Small intestine (tissue), 7 donors: ENCODE measurements at regions not wholly inside any gene's neighbourhood (a gene's known extent, or its start where the extent isn't known, plus 50 kb on each side); places are given as distances from the start of the nearest gene placed in this dataset.

Experiments
- DNase-seq, 2 donors: peaks; one replicate each; pipeline versions ENCODE4 v3.0.0 to v3.0.0-alpha.2; 2013
- FAIRE-seq: peaks from 2 replicates; lab custom pipeline; 2012; peaks lifted over from hg19 to GRCh38; lab: Jason Lieb, UNC
- H3K27ac ChIP-seq, 3 donors: one replicate each; pipeline ENCODE4 v1.5.1; 2013; ENCODE audit warnings: low read length in 2 of 3, mild to moderate bottlenecking in 2 of 3, control low read depth in 1 of 3, inconsistent platforms in 1 of 3, low read depth in 1 of 3, moderate library complexity in 1 of 3
- H3K27me3 ChIP-seq, 3 donors: one replicate each; pipeline ENCODE4 v1.6.1; 2013; ENCODE audit warnings: low read length in 3 of 3, inconsistent platforms in 1 of 3; ENCODE audit not compliant: control insufficient read depth in 3 of 3, insufficient read depth in 3 of 3
- H3K36me3 ChIP-seq, 3 donors: one replicate each; pipeline ENCODE4 v1.6.1; 2013; ENCODE audit warnings: low read length in 3 of 3, inconsistent platforms in 1 of 3, low read depth in 1 of 3, mild to moderate bottlenecking in 1 of 3, moderate library complexity in 1 of 3; ENCODE audit not compliant: control insufficient read depth in 3 of 3, insufficient read depth in 2 of 3
- H3K4me1 ChIP-seq, 3 donors: one replicate each; pipeline ENCODE4 v1.6.1; 2013; ENCODE audit warnings: low read length in 2 of 3, inconsistent platforms in 1 of 3, low read depth in 1 of 3, mild to moderate bottlenecking in 1 of 3, moderate library complexity in 1 of 3; ENCODE audit not compliant: control insufficient read depth in 3 of 3, insufficient read depth in 2 of 3
- H3K4me3 ChIP-seq, 3 donors: one replicate each; pipeline ENCODE4 v1.5.1; 2013; ENCODE audit warnings: low read length in 3 of 3, control low read depth in 1 of 3, inconsistent platforms in 1 of 3, low read depth in 1 of 3, mild to moderate bottlenecking in 1 of 3, moderate library complexity in 1 of 3
- H3K9me3 ChIP-seq, 2 donors: one replicate each; pipeline ENCODE4 v1.6.1; 2013; ENCODE audit warnings: low read depth in 1 of 2, low read length in 1 of 2; ENCODE audit not compliant: control insufficient read depth in 2 of 2, insufficient read depth in 1 of 2
- WGBS, 3 donors: extraction: QIAGEN DNeasy Blood & Tissue Kit; methylation state at CpG; one replicate each; pipeline ENCODE4 v1.1.7; 2013; 5-methylcytosine and 5-hydroxymethylcytosine counted together
- donor health status: healthy with polysubstance abuse.
- donor health status: control.
- donor health status: control.
- donor health status: Bipolar disorder and iron deficiency.
- donor health status: healthy.

- Histone ChIP-seq H3K4me1 (no peaks in the 10 kb centered on the region), H3K9me3 (peaks cover 0 to 5% of the 10 kb centered on the region in 2 donors), H3K36me3 (no peaks in the 10 kb centered on the region), H3K27ac (no peak overlapping the region), H3K4me3 (no peak overlapping the region), H3K27me3 (no peaks in the 10 kb centered on the region)
- DNase-seq (no peak), FAIRE-seq (no peak)
- WGBS, 3 donors, result 80 to 83% (median 82%) methylated on average over 2 of the region's 2 CpGs
These were observed 171.7 kb upstream of the FGGY start for GRCh38 chr1:59125154-59125553.

DNA sequence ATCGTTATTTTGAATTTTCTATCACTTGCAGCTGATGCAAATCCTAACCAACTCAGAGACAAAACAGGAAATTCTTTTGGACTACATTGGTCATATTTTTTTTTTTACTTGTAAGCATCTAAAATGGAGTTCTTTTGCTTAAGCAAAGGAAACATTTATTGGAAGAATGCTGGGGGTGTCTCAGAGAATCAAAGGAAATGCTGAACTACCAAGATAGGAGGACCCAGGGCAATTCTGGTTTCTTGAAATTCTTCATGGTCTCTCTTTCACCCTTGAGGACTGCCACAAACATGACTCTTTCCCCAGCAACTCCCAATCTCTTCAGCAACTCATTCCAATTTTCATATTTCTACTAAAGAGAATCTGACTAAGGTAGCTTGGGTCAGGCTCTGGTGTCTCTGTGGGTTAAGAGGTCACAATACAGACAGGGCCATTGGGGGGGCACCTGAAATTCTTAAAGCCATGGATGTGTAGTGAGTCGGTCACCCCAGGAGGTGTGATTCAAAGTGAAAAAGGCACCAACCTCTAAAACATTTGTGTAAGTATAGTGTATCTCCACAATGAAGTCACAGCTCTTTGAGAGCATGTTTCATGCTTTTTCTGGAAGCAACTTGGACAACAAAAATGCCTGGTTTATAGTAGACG lies 171.1 kb upstream of the FGGY start:
- Histone ChIP-seq H3K36me3 (no peaks in the 10 kb centered on the region), H3K4me3 (no peak overlapping the region), H3K27me3 (no peaks in the 10 kb centered on the region), H3K4me1 (no peaks in the 10 kb centered on the region), H3K9me3 (peaks cover 0 to 5% of the 10 kb centered on the region in 2 donors), H3K27ac (no peak overlapping the region)
- DNase-seq, result no peak
- WGBS, 3 donors, result 83 to 85% (median 84%) methylated on average over 3 of the region's 3 CpGs
- no peak for FAIRE-seq

- Histone ChIP-seq H3K27me3 (no peaks in the 10 kb centered on the region), H3K4me1 (no peaks in the 10 kb centered on the region), H3K36me3 (no peaks in the 10 kb centered on the region), H3K27ac (no peak overlapping the region), H3K9me3 (peaks cover 0 to 5% of the 10 kb centered on the region in 2 donors), H3K4me3 (no peak overlapping the region)
- DNase-seq (no peak), FAIRE-seq (no peak)
- WGBS, 3 donors, result 95 to 96% (median 96%) methylated on average over 1 of the region's 1 CpG
These were observed 170.5 kb upstream of the FGGY start for GRCh38 chr1:59126366-59126765.

GRCh38 chr1:59128239-59128736 lies 168.6 kb upstream of the FGGY start:
- Histone ChIP-seq H3K36me3 (no peaks in the 10 kb centered on the region), H3K4me3 (no peak overlapping the region), H3K9me3 (peaks cover 0 to 5% of the 10 kb centered on the region in 2 donors), H3K4me1 (peaks cover 0 to 12% (median 0%) of the 10 kb centered on the region in 3 donors), H3K27ac (no peak overlapping the region), H3K27me3 (no peaks in the 10 kb centered on the region)
- FAIRE-seq, result no peak
- no peak for DNase-seq
- 96 to 100% (median 97%) methylated on average over 1 of the region's 1 CpG for WGBS, 3 donors

DNA sequence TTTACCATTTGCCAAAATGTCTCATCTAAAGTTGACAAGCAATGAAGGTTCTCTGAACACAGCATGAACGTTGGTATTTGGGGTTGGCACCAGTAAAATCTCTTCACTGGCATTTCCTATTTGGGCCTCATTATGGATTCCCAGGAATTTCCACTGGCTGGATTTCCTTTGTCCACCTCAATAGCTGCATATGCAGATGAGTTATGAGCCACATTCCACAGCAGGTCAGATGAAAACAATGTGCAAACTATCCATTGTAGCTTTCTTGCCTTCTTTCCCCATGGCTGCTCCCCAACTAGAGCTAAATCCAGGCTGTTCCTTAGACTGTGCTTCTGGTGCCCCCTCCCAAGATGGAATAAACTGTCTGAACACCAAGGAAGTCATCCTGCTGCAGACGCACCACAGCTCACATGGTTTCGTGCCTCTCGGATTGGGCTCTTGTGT lies 168.1 kb upstream of the FGGY start:
- DNase-seq, result no peak

GRCh38 chr1:59132295-59132694 lies 164.6 kb upstream of the FGGY start:
- WGBS, 3 donors, result 63 to 79% (median 69%) methylated on average over 5 of the region's 5 CpGs
- FAIRE-seq, result no peak
- peaks cover 0 to 20% (median 0%) of the 10 kb centered on the region in 3 donors for H3K4me1 ChIP-seq
- no peaks in the 10 kb centered on the region for H3K9me3 ChIP-seq
- H3K27ac ChIP-seq, result no peak overlapping the region
- H3K27me3 ChIP-seq, result no peaks in the 10 kb centered on the region
- H3K36me3 ChIP-seq, result no peaks in the 10 kb centered on the region
- H3K4me3 ChIP-seq, result no peak overlapping the region
- DNase-seq, result no peak

More for the DNA sequence above, 168.1 kb upstream of the FGGY start:
- no peak overlapping the region for H3K27ac ChIP-seq
- H3K4me1 ChIP-seq, result peaks cover 0 to 15% (median 0%) of the 10 kb centered on the region in 3 donors
- FAIRE-seq, result no peak
- H3K4me3 ChIP-seq, result no peak overlapping the region
- H3K27me3 ChIP-seq, result no peaks in the 10 kb centered on the region
- peaks cover 0 to 5% of the 10 kb centered on the region in 2 donors for H3K9me3 ChIP-seq
- H3K36me3 ChIP-seq, result no peaks in the 10 kb centered on the region
- WGBS, 3 donors, result 74 to 89% (median 83%) methylated on average over 4 of the region's 4 CpGs

GRCh38 chr1:59133997-59134396 lies 162.9 kb upstream of the FGGY start:
- Histone ChIP-seq H3K27ac (no peak overlapping the region), H3K4me1 (peaks cover 0 to 23% (median 0%) of the 10 kb centered on the region in 3 donors), H3K4me3 (no peak overlapping the region), H3K9me3 (no peaks in the 10 kb centered on the region), H3K27me3 (no peaks in the 10 kb centered on the region), H3K36me3 (no peaks in the 10 kb centered on the region)
- 71 to 87% (median 87%) methylated on average over 1 of the region's 1 CpG for WGBS, 3 donors
- DNase-seq (no peak), FAIRE-seq (no peak)

GRCh38 chr1:59135761-59136255 lies 161.1 kb upstream of the FGGY start:
- 81 to 95% (median 92%) methylated on average over 1 of the region's 1 CpG for WGBS, 3 donors
- H3K9me3 ChIP-seq, result no peaks in the 10 kb centered on the region
- DNase-seq, result no peak
- peaks cover 0 to 31% (median 0%) of the 10 kb centered on the region in 3 donors for H3K4me1 ChIP-seq
- no peaks in the 10 kb centered on the region for H3K27me3 ChIP-seq
- no peaks in the 10 kb centered on the region for H3K36me3 ChIP-seq
- FAIRE-seq, result no peak
- no peak overlapping the region for H3K27ac ChIP-seq
- no peak overlapping the region for H3K4me3 ChIP-seq
